ENCODE measurements at regions not wholly inside any gene's neighbourhood (a gene's known extent, or its start where the extent isn't known, plus 50 kb on each side); places are given as distances from the start of the nearest gene placed in this dataset.

DNA sequence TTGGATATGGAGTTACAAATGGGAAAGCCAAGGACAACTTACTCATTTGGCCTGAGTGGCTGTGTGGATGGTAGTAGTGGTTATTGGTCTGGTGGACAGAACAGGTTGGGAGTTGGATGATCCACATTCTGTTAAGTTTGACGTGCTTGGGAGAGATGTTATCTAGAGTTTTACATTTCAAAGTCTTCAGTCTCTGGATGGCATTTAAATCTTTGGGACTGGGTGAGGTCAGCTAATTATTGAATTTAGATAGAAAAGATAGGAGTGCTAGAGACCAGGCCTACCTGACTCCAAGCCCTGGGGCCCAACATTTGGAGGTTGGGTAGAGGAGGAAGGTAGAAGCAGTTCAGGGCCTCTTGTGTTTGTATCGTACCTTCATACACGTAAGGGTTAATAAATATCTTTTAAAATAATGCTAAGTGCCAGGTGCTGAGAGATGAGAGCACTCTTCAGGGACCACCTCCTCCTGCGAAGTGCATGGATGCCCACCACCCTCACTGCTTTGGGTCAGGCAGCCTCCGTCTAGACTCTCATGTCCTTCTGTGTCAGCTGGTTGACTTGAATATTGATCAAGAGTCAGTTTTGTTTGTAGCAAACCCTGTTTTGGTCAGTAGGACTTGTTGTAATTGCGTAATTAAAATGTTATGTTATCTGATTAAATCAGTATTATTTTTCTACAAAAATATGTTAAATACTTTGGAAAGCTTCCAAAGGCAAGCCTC lies 460.4 kb upstream of the RGS6 start:
- ChIA-PET CTCF (ENCODE audit: unreplicated experiment) (no interaction called here), POLR2A (interaction anchor here (0.7 kb wide), 2 partner anchors 31 to 353 kb away, joined by 3 read pairs; no protein-coding TSS in a partner anchor)
- no peaks in the 10 kb centered on the region; the same call in 1 of the 2 replicates for H3K79me2 ChIP-seq (ENCODE audit: insufficient read depth, low read depth, low read length)
- intact Hi-C loops (cut with micrococcal nuclease; ENCODE audit: unreplicated experiment): no loop called here
- no peaks in the 10 kb centered on the region; the same call in 1 of the 2 replicates for H3K36me3 ChIP-seq (ENCODE audit: insufficient read depth, low read length)
- TF ChIP-seq, protein P1, sequence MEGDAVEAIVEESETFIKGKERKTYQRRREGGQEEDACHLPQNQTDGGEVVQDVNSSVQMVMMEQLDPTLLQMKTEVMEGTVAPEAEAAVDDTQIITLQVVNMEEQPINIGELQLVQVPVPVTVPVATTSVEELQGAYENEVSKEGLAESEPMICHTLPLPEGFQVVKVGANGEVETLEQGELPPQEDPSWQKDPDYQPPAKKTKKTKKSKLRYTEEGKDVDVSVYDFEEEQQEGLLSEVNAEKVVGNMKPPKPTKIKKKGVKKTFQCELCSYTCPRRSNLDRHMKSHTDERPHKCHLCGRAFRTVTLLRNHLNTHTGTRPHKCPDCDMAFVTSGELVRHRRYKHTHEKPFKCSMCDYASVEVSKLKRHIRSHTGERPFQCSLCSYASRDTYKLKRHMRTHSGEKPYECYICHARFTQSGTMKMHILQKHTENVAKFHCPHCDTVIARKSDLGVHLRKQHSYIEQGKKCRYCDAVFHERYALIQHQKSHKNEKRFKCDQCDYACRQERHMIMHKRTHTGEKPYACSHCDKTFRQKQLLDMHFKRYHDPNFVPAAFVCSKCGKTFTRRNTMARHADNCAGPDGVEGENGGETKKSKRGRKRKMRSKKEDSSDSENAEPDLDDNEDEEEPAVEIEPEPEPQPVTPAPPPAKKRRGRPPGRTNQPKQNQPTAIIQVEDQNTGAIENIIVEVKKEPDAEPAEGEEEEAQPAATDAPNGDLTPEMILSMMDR (conservative IDR thresholded peaks at IDR 0.05; ENCODE audit: low read length): no peak
- no peak for TF ChIP-seq EZH2phosphoT487 (IDR thresholded peaks at IDR 0.05; ENCODE audit: borderline replicate concordance, low read depth, low read length)
- no peaks in the 10 kb centered on the region for H3K4me1 ChIP-seq (ENCODE audit: insufficient read depth, low read length, poor library complexity, severe bottlenecking)
- no peak overlapping the region for H2AFZ ChIP-seq (ENCODE audit: low read length)
- no peak overlapping the region for H3K4me3 ChIP-seq (ENCODE audit: low read depth, low read length, poor library complexity, severe bottlenecking)
- no peak for DNase-seq (ENCODE audit: low spot score)
- H4K20me1 ChIP-seq (ENCODE audit: insufficient read depth, low read length): peaks cover 6% of the 10 kb centered on the region
- no peaks in the 10 kb centered on the region for H3K9me3 ChIP-seq (ENCODE audit: low read length)
- no peak overlapping the region for H3K4me2 ChIP-seq (ENCODE audit: low read length)
- no TSS peak for BruUV-seq (replicated peaks)
- H3K27ac ChIP-seq (ENCODE audit: low read depth, low read length, poor library complexity, severe bottlenecking): no peak overlapping the region
- H3K9me2 ChIP-seq (ENCODE audit: insufficient read depth, low read length): no peaks in the 10 kb centered on the region

DNA sequence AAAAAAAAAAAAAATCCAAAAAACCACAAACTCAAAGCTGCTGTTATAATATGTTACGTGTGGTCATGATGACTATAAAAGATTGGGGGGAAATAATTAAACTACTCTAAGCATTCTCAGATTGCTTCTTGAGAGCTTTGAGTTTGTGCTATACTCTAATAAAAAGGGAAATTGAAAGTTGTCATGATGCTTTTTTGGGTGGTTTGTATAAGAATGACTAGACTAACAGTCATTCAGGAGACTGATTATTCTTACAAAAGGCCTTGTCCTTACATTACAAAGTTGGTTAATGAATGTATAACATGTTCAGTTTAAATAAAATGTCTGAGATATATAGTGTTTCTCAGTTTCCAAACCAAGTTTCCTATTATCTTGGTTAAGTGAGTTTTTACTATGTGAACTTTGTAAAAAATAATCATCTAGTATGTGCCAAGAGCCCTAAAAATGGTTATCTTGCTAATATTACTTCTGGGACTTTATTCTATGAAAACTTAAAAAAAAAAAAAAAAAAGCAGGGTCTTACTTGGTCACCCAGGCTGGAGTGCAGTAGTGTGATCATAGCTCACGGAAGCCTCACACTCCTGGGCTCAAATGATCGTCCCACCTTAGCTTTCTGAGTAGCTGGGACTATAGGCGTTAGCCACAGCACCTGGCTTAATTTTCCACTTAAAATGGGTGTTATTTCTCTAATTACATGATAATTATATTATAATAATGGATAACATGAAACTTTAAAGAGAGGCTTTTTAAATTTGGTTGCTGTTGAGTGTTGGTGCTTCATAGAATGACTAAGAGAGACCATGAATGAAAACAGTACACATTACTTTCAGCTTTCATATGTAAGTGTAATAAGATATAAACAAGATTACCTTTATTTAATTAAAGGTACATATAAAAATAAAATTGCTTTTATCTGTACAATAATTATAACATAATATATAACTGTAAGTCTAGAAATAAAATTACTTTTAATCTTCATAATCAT lies 459.6 kb upstream of the RGS6 start:
- BruUV-seq (replicated peaks): no TSS peak
- ChIA-PET CTCF (ENCODE audit: unreplicated experiment) (no interaction called here), POLR2A (interaction anchor here (0.7 kb wide), 2 partner anchors 30 to 354 kb away, joined by 3 read pairs; no protein-coding TSS in a partner anchor)
- Histone ChIP-seq H3K9me2 (ENCODE audit: insufficient read depth, low read length) (no peaks in the 10 kb centered on the region), H3K4me2 (ENCODE audit: low read length) (no peak overlapping the region), H3K79me2 (ENCODE audit: insufficient read depth, low read depth, low read length) (no peaks in the 10 kb centered on the region; the same call in 1 of the 2 replicates), H2AFZ (ENCODE audit: low read length) (no peak overlapping the region), H4K20me1 (ENCODE audit: insufficient read depth, low read length) (peaks cover 6% of the 10 kb centered on the region), H3K4me1 (ENCODE audit: insufficient read depth, low read length, poor library complexity, severe bottlenecking) (no peaks in the 10 kb centered on the region), H3K4me3 (ENCODE audit: low read depth, low read length, poor library complexity, severe bottlenecking) (no peak overlapping the region), H3K27ac (ENCODE audit: low read depth, low read length, poor library complexity, severe bottlenecking) (no peak overlapping the region), H3K9me3 (ENCODE audit: low read length) (no peaks in the 10 kb centered on the region), H3K36me3 (ENCODE audit: insufficient read depth, low read length) (no peaks in the 10 kb centered on the region; the same call in 1 of the 2 replicates)
- TF ChIP-seq, protein P1 (conservative IDR thresholded peaks at IDR 0.05; ENCODE audit: low read length): no peak
- no peak for TF ChIP-seq EZH2phosphoT487 (IDR thresholded peaks at IDR 0.05; ENCODE audit: borderline replicate concordance, low read depth, low read length)
- DNase-seq (ENCODE audit: low spot score): no peak
- intact Hi-C loops (cut with micrococcal nuclease; ENCODE audit: unreplicated experiment): no loop called here
